Panc1 (cell line): ENCODE measurements at regions not wholly inside any gene's neighbourhood (a gene's known extent, or its start where the extent isn't known, plus 50 kb on each side); places are given as distances from the start of the nearest gene placed in this dataset.

Experiments used
- ATAC-seq: fragments of 200-7000 bp; cut with Tn5 transposase; 2 replicates; pipeline ENCODE4 v1.9.1; 2020; ENCODE audit warnings: mild to moderate bottlenecking, moderate library complexity
- BruUV-seq: library from RNA; stranded (reverse); fragments of 400-500 nt; replicated peaks from 2 replicates; lab custom pipeline; 2021; lab: Mats Ljungman, UMichigan
- CTCF ChIA-PET: fragments of 300-600 bp; sonication (Branson Sonifier 250); formaldehyde crosslinking; loops from one replicate; lab custom pipeline; 2022; ENCODE audit warnings: antibody characterized with exemption; lab: Charles Lee
- POLR2A ChIA-PET: fragments of 300-600 bp; sonication (Branson Sonifier 250); formaldehyde crosslinking; loops from one replicate; lab custom pipeline; 2022; ENCODE audit warnings: antibody characterized with exemption; lab: Charles Lee
- DNase-seq: peaks from one replicate; pipeline ENCODE4 v3.0.0-alpha.2; 2010; ENCODE audit warnings: low read depth, low spot score
- H3K27ac ChIP-seq: 2 replicates; pipeline ENCODE4 v1.5.1; 2011; ENCODE audit warnings: mild to moderate bottlenecking, low read length, inconsistent platforms
- H3K27me3 ChIP-seq: fragments of 200-500 bp; sonication (Bioruptor generic); 2 replicates; pipeline ENCODE4 v1.6.0; 2014; ENCODE audit warnings: low read length, inconsistent platforms; ENCODE audit not compliant: control insufficient read depth, insufficient read depth
- H3K36me3 ChIP-seq: fragments of 200-500 bp; sonication (Bioruptor generic); 2 replicates; pipeline ENCODE4 v1.5.1; 2014; ENCODE audit warnings: inconsistent platforms, mild to moderate bottlenecking, low read length, moderate library complexity; ENCODE audit not compliant: control insufficient read depth, insufficient read depth
- H3K4me1 ChIP-seq: 2 replicates; pipeline ENCODE4 v1.5.1; 2011; ENCODE audit warnings: inconsistent platforms, mild to moderate bottlenecking, low read length, moderate library complexity; ENCODE audit not compliant: control insufficient read depth, insufficient read depth
- H3K4me3 ChIP-seq, 2 experiments: 2 replicates each; pipeline ENCODE4 v1.5.1; 2011 to 2012; ENCODE audit warnings: low read depth in 2 of 2, low read length in 2 of 2, mild to moderate bottlenecking in 2 of 2, inconsistent platforms in 1 of 2, moderate library complexity in 1 of 2
- H3K9me3 ChIP-seq: fragments of 200-500 bp; sonication (Bioruptor generic); 2 replicates; pipeline ENCODE4 v1.5.1; 2014; ENCODE audit warnings: low read depth, mild to moderate bottlenecking, inconsistent platforms, low read length, moderate library complexity; ENCODE audit not compliant: control insufficient read depth, insufficient read depth
- CTCF ChIP-seq: fragments of 450-650 bp; IDR thresholded peaks from 2 replicates; pipeline ENCODE4 v1.5.1; 2017; ENCODE audit warnings: mild to moderate bottlenecking
- POLR2AphosphoS5 ChIP-seq: IDR thresholded peaks from 2 replicates; pipeline ENCODE4 v1.6.1; 2012; ENCODE audit warnings: mild to moderate bottlenecking, low read depth, low read length, moderate library complexity
- REST ChIP-seq, 2 experiments: IDR thresholded peaks; 2 replicates each; pipeline ENCODE4 v1.6.1; 2011 to 2012; ENCODE audit warnings: low read depth in 2 of 2, control low read depth in 1 of 2, low read length in 1 of 2, mild to moderate bottlenecking in 1 of 2, moderate library complexity in 1 of 2; ENCODE audit not compliant: insufficient read depth in 1 of 2
- SIN3A ChIP-seq: IDR thresholded peaks from 2 replicates; pipeline ENCODE4 v1.6.1; 2012; ENCODE audit warnings: low read depth, mild to moderate bottlenecking, low read length, moderate library complexity, borderline replicate concordance; ENCODE audit not compliant: insufficient read depth
- TCF7L2 ChIP-seq: IDR thresholded peaks from 2 replicates; pipeline ENCODE4 v1.6.1; 2011; ENCODE audit warnings: mild to moderate bottlenecking, low read depth, low read length, inconsistent platforms
- in situ Hi-C: cut with HindIII; loops from 2 replicates; pipeline ENCODE4 v1.10.0; 2016; ENCODE audit warnings: low sequenced_read_pairs, low pct_unique_long_range_greater_than_20kb
- intact Hi-C: fragments of 100-400 bp; cut with micrococcal nuclease; formaldehyde crosslinking; loops from one replicate; pipeline ENCODE4 v1.10.0; 2022; ENCODE audit not compliant: unreplicated experiment

GRCh38 chr15:77557564-77557963, 75.1 kb downstream of the LINGO1 start:
- BruUV-seq = no TSS peak
- ATAC-seq = no peak
- H3K36me3 ChIP-seq = no peaks in the 10 kb centered on the region
- H3K9me3 ChIP-seq = no peaks in the 10 kb centered on the region
- H3K4me3 ChIP-seq = no peak overlapping the region
- H3K27me3 ChIP-seq = no peaks in the 10 kb centered on the region
- no peak overlapping the region for H3K27ac ChIP-seq
- H3K4me1 ChIP-seq = no peaks in the 10 kb centered on the region
- no peak for DNase-seq
- in situ Hi-C loops = no loop called here
- ChIA-PET CTCF (no interaction called here), POLR2A (no interaction called here)
- intact Hi-C loops = no loop called here
- TF ChIP-seq REST (IDR thresholded peaks at IDR 0.05; ENCODE audit: insufficient read depth in 1 of 2, low read depth in 2 of 2, low read length in 1 of 2) = no peak
- no peak for TF ChIP-seq CTCF
- no peak for TF ChIP-seq POLR2AphosphoS5
- TF ChIP-seq SIN3A = no peak
- TF ChIP-seq TCF7L2 = no peak

GRCh38 chr15:77557144-77557543, 75.6 kb downstream of the LINGO1 start:
- ChIA-PET CTCF (no interaction called here), POLR2A (no interaction called here)
- Histone ChIP-seq H3K27me3 (no peaks in the 10 kb centered on the region), H3K27ac (no peak overlapping the region), H3K4me3 (no peak overlapping the region), H3K36me3 (no peaks in the 10 kb centered on the region), H3K4me1 (no peaks in the 10 kb centered on the region), H3K9me3 (no peaks in the 10 kb centered on the region)
- no peak for DNase-seq
- no peak for TF ChIP-seq SIN3A
- no peak for TF ChIP-seq CTCF
- TF ChIP-seq TCF7L2 = no peak
- TF ChIP-seq REST (IDR thresholded peaks at IDR 0.05; ENCODE audit: insufficient read depth in 1 of 2, low read depth in 2 of 2, low read length in 1 of 2) = no peak
- TF ChIP-seq POLR2AphosphoS5 = no peak
- no peak for ATAC-seq
- in situ Hi-C loops (no loop called here), intact Hi-C loops (no loop called here)
- BruUV-seq = no TSS peak
